CD8-positive, alpha-beta memory T cell (primary cell): ENCODE measurements at regions not wholly inside any gene's neighbourhood (a gene's known extent, or its start where the extent isn't known, plus 50 kb on each side); places are given as distances from the start of the nearest gene placed in this dataset.
A peak's percentile ranks its signal among the peaks of the same experiment; 100 is the strongest.

Source experiments
- CTCF ChIA-PET: fragments of 350-600 bp; sonication (Branson Sonifier 250); formaldehyde crosslinking; loops from one replicate; lab custom pipeline; 2021; ENCODE audit warnings: antibody characterized with exemption; lab: Charles Lee
- POLR2A ChIA-PET: fragments of 350-600 bp; sonication (Branson Sonifier 250); formaldehyde crosslinking; loops from one replicate; lab custom pipeline; 2021; ENCODE audit warnings: antibody characterized with exemption; lab: Charles Lee
- DNase-seq, 5 donors: peaks; one replicate each; pipeline versions ENCODE4 v3.0.0 to v3.0.0-alpha.2; 2020 to 2022; ENCODE audit warnings: mixed read lengths in 1 of 5
- H3K27ac ChIP-seq: one replicate; pipeline ENCODE4 v1.7.0; 2013; ENCODE audit warnings: low read depth, mild to moderate bottlenecking, low read length, moderate library complexity
- H3K27me3 ChIP-seq: 2 replicates; pipeline ENCODE4 v1.7.0; 2013; ENCODE audit warnings: low read length, mild to moderate bottlenecking; ENCODE audit not compliant: insufficient read depth, poor library complexity, severe bottlenecking
- H3K36me3 ChIP-seq: 2 replicates; pipeline ENCODE4 v1.7.0; 2013; ENCODE audit warnings: mild to moderate bottlenecking, low read length, moderate library complexity; ENCODE audit not compliant: insufficient read depth
- H3K4me1 ChIP-seq: 2 replicates; pipeline ENCODE4 v1.7.0; 2013; ENCODE audit warnings: mild to moderate bottlenecking, low read length, moderate library complexity; ENCODE audit not compliant: insufficient read depth
- H3K4me3 ChIP-seq: 2 replicates; pipeline ENCODE4 v1.7.0; 2013; ENCODE audit warnings: mild to moderate bottlenecking, low read length
- H3K9me3 ChIP-seq: 2 replicates; pipeline ENCODE4 v1.7.0; 2013; ENCODE audit warnings: mild to moderate bottlenecking, low read length
- H3K27ac Mint-ChIP-seq, 8 donors: one replicate each; pipeline ENCODE4 v1.8.0; 2020 to 2021; ENCODE audit warnings: mixed read lengths in 8 of 8, mild to moderate bottlenecking in 6 of 8, inconsistent platforms in 3 of 8, moderate library complexity in 3 of 8
- H3K27me3 Mint-ChIP-seq, 2 donors: one replicate each; pipeline ENCODE4 v1.8.0; 2020 to 2021; ENCODE audit warnings: mixed read lengths in 2 of 2, mild to moderate bottlenecking in 1 of 2, moderate library complexity in 1 of 2
- H3K36me3 Mint-ChIP-seq, 3 donors: one replicate each; pipeline ENCODE4 v1.8.0; 2020 to 2021; ENCODE audit warnings: mixed read lengths in 3 of 3, inconsistent platforms in 1 of 3, mild to moderate bottlenecking in 1 of 3
- H3K4me1 Mint-ChIP-seq, 3 donors: one replicate each; pipeline ENCODE4 v1.8.0; 2020 to 2021; ENCODE audit warnings: mixed read lengths in 3 of 3, inconsistent platforms in 1 of 3, mild to moderate bottlenecking in 1 of 3
- H3K4me3 Mint-ChIP-seq, 7 donors: one replicate each; pipeline ENCODE4 v1.8.0; 2020 to 2021; ENCODE audit warnings: mixed read lengths in 7 of 7, mild to moderate bottlenecking in 6 of 7, moderate library complexity in 4 of 7, inconsistent platforms in 2 of 7
- H3K9me3 Mint-ChIP-seq, 5 donors: one replicate each; pipeline ENCODE4 v1.8.0; 2020 to 2022; ENCODE audit warnings: mixed read lengths in 5 of 5, mild to moderate bottlenecking in 3 of 5, moderate library complexity in 2 of 5, inconsistent platforms in 1 of 5

GRCh38 chr4:3351997-3352396 is 59.2 kb downstream of the RGS12 start:
- no peak for DNase-seq
- no peaks in the 10 kb centered on the region for H3K27me3 Mint-ChIP-seq
- ChIA-PET POLR2A (no interaction called here), CTCF (no interaction called here)
- H3K9me3 Mint-ChIP-seq: no peaks in the 10 kb centered on the region
- peak overlapping the region in 1 of 8 donors; percentile 61 for H3K27ac Mint-ChIP-seq
- H3K4me3 Mint-ChIP-seq: no peak overlapping the region
- H3K27ac ChIP-seq: no peak overlapping the region
- no peaks in the 10 kb centered on the region for H3K36me3 Mint-ChIP-seq
- no peaks in the 10 kb centered on the region for H3K36me3 ChIP-seq
- no peaks in the 10 kb centered on the region for H3K27me3 ChIP-seq
- no peaks in the 10 kb centered on the region for H3K4me1 ChIP-seq
- no peak overlapping the region for H3K4me3 ChIP-seq
- peaks cover 0 to 4% (median 0%) of the 10 kb centered on the region in 3 donors for H3K4me1 Mint-ChIP-seq
- no peaks in the 10 kb centered on the region for H3K9me3 ChIP-seq

DNA sequence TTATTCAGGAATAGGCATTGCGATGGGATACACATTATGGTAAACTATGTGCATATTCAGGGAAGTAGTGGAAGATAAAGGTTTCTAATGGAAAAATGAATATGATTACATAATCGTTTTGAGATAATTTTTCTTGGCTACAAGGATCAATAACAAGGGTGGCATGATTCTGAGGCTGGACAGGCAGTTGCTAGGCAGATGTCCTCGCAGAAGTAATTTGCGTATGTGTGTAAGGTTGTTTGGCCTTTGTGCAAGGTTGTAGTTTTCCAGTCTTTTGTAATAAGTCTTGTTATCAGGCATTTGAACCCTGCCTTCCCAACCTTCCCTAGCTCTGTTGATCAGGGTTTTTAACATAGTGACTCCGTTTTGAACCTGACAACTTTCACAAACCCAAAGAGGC is 59.7 kb downstream of the RGS12 start:
- Mint-ChIP-seq H3K27ac (no peak overlapping the region), H3K27me3 (no peaks in the 10 kb centered on the region), H3K4me1 (peaks cover 0 to 4% (median 0%) of the 10 kb centered on the region in 3 donors), H3K4me3 (no peak overlapping the region), H3K9me3 (no peaks in the 10 kb centered on the region), H3K36me3 (no peaks in the 10 kb centered on the region)
- Histone ChIP-seq H3K4me3 (no peak overlapping the region), H3K27ac (no peak overlapping the region), H3K36me3 (no peaks in the 10 kb centered on the region), H3K4me1 (no peaks in the 10 kb centered on the region), H3K27me3 (no peaks in the 10 kb centered on the region), H3K9me3 (no peaks in the 10 kb centered on the region)
- ChIA-PET CTCF (no interaction called here), POLR2A (no interaction called here)
- no peak for DNase-seq

- H3K27ac ChIP-seq: no peak overlapping the region
- H3K27me3 ChIP-seq: no peaks in the 10 kb centered on the region
- no peaks in the 10 kb centered on the region for H3K9me3 ChIP-seq
- H3K4me3 ChIP-seq: no peak overlapping the region
- Mint-ChIP-seq H3K4me3 (no peak overlapping the region), H3K27ac (no peak overlapping the region), H3K27me3 (no peaks in the 10 kb centered on the region), H3K9me3 (no peaks in the 10 kb centered on the region), H3K4me1 (peaks cover 0 to 6% (median 1%) of the 10 kb centered on the region in 3 donors), H3K36me3 (no peaks in the 10 kb centered on the region)
- H3K36me3 ChIP-seq: no peaks in the 10 kb centered on the region
- no peaks in the 10 kb centered on the region for H3K4me1 ChIP-seq
- no peak for DNase-seq
- CTCF ChIA-PET: no interaction called here
- POLR2A ChIA-PET: no interaction called here
Observed at GRCh38 chr4:3352941-3353594, 60.2 kb downstream of the RGS12 start.

GRCh38 chr4:3353752-3354454 is 61.1 kb downstream of the RGS12 start:
- no peak for DNase-seq
- H3K27me3 Mint-ChIP-seq: no peaks in the 10 kb centered on the region
- H3K4me1 Mint-ChIP-seq: peaks cover 0 to 10% (median 2%) of the 10 kb centered on the region in 3 donors
- no peak overlapping the region for H3K27ac Mint-ChIP-seq
- CTCF ChIA-PET: interaction anchor here (1.3 kb wide), 1 partner anchor 8 kb away, joined by 6 read pairs; no protein-coding TSS in a partner anchor
- Histone ChIP-seq H3K27me3 (no peaks in the 10 kb centered on the region), H3K36me3 (no peaks in the 10 kb centered on the region), H3K9me3 (no peaks in the 10 kb centered on the region), H3K4me3 (no peak overlapping the region), H3K4me1 (no peaks in the 10 kb centered on the region), H3K27ac (no peak overlapping the region)
- no peaks in the 10 kb centered on the region for H3K9me3 Mint-ChIP-seq
- no peaks in the 10 kb centered on the region for H3K36me3 Mint-ChIP-seq
- POLR2A ChIA-PET: no interaction called here
- H3K4me3 Mint-ChIP-seq: no peak overlapping the region

GRCh38 chr4:3354455-3354811 is 61.6 kb downstream of the RGS12 start:
- ChIA-PET POLR2A (no interaction called here), CTCF (interaction anchor here (1.2 to 1.3 kb wide), 2 partner anchors 8 to 11 kb away, joined by 3 to 6 read pairs; no protein-coding TSS in a partner anchor)
- Histone ChIP-seq H3K9me3 (no peaks in the 10 kb centered on the region), H3K4me1 (no peaks in the 10 kb centered on the region), H3K4me3 (no peak overlapping the region), H3K27me3 (no peaks in the 10 kb centered on the region), H3K27ac (no peak overlapping the region), H3K36me3 (no peaks in the 10 kb centered on the region)
- Mint-ChIP-seq H3K36me3 (no peaks in the 10 kb centered on the region), H3K27me3 (no peaks in the 10 kb centered on the region), H3K9me3 (no peaks in the 10 kb centered on the region), H3K4me1 (peaks cover 0 to 10% (median 2%) of the 10 kb centered on the region in 3 donors), H3K27ac (no peak overlapping the region), H3K4me3 (no peak overlapping the region)
- DNase-seq: no peak

DNA sequence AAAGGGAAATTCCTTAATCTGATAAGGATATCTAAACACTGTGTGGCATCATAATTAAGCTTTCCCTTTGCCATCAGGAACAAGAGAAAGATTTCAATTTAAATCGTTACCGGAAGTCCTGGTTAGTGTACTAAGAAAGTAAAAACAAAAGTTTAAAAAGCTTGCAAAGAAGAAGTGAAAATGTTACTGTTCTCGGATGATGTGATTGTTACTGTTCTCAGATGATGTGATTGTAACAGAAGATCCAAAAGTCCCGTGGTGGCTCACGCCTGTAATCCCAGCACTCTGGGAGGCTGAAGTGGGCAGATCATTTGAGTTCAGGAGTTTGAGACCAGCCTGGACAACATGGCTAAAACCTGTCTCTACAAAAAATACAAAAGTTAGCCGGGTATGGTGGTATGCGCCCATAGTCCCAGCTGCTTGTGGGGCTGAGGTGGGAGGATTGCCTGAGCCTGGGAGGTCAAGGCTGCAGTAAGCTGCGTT is 62.5 kb downstream of the RGS12 start:
- H3K4me1 ChIP-seq: no peaks in the 10 kb centered on the region
- Mint-ChIP-seq H3K9me3 (no peaks in the 10 kb centered on the region), H3K36me3 (no peaks in the 10 kb centered on the region), H3K4me3 (no peak overlapping the region), H3K4me1 (peaks cover 5 to 15% (median 6%) of the 10 kb centered on the region in 3 donors), H3K27ac (no peak overlapping the region), H3K27me3 (no peaks in the 10 kb centered on the region)
- ChIA-PET CTCF (interaction anchor here (1.2 to 1.3 kb wide), 2 partner anchors 9 to 11 kb away, joined by 3 to 6 read pairs; no protein-coding TSS in a partner anchor), POLR2A (no interaction called here)
- no peak overlapping the region for H3K27ac ChIP-seq
- no peaks in the 10 kb centered on the region for H3K36me3 ChIP-seq
- no peak for DNase-seq
- H3K27me3 ChIP-seq: no peaks in the 10 kb centered on the region
- H3K4me3 ChIP-seq: no peak overlapping the region
- H3K9me3 ChIP-seq: no peaks in the 10 kb centered on the region

- POLR2A ChIA-PET: no interaction called here
- Histone ChIP-seq H3K36me3 (no peaks in the 10 kb centered on the region), H3K4me3 (no peak overlapping the region), H3K9me3 (no peaks in the 10 kb centered on the region), H3K27me3 (no peaks in the 10 kb centered on the region), H3K4me1 (no peaks in the 10 kb centered on the region), H3K27ac (no peak overlapping the region)
- H3K27ac Mint-ChIP-seq: no peak overlapping the region
- no peaks in the 10 kb centered on the region for H3K9me3 Mint-ChIP-seq
- H3K4me3 Mint-ChIP-seq: no peak overlapping the region
- peaks cover 6 to 8% of the 10 kb centered on the region in 2 donors for H3K27me3 Mint-ChIP-seq
- CTCF ChIA-PET: no interaction called here
- peaks cover 0 to 7% (median 0%) of the 10 kb centered on the region in 3 donors for H3K36me3 Mint-ChIP-seq
- H3K4me1 Mint-ChIP-seq: peaks cover 10 to 18% (median 11%) of the 10 kb centered on the region in 3 donors
- no peak for DNase-seq
Observed at GRCh38 chr4:3358656-3359055, 65.8 kb downstream of the RGS12 start.

DNA sequence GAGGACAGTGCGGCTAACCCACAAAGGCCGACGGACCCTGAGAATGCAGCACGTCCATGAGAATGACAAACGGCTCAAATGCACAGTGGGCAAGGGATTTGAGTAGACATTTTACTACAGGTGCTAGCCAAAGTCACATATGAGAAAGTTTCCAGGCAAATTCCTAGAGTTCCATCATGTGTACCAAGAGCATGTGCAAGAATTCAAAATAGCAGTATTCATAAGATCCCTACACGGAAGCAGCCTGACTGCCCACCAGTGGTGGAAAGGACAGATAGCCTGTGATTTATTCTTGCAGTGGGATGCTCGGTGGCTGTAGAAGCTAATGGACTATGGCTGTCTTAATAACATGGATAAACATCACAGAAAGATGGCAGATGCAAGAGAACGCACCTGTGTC is 68.0 kb downstream of the RGS12 start:
- H3K36me3 ChIP-seq: no peaks in the 10 kb centered on the region
- no peak overlapping the region for H3K27ac ChIP-seq
- POLR2A ChIA-PET: no interaction called here
- H3K36me3 Mint-ChIP-seq: peaks cover 0 to 7% (median 0%) of the 10 kb centered on the region in 3 donors
- no peak overlapping the region for H3K4me3 Mint-ChIP-seq
- no peaks in the 10 kb centered on the region for H3K27me3 ChIP-seq
- CTCF ChIA-PET: no interaction called here
- no peaks in the 10 kb centered on the region for H3K9me3 ChIP-seq
- DNase-seq: no peak
- H3K4me3 ChIP-seq: no peak overlapping the region
- H3K9me3 Mint-ChIP-seq: no peaks in the 10 kb centered on the region
- peak overlapping the region in 1 of 8 donors; percentile 34 for H3K27ac Mint-ChIP-seq
- H3K27me3 Mint-ChIP-seq: peaks cover 8 to 12% of the 10 kb centered on the region in 2 donors
- H3K4me1 Mint-ChIP-seq: peaks cover 10 to 14% (median 11%) of the 10 kb centered on the region in 3 donors
- H3K4me1 ChIP-seq: no peaks in the 10 kb centered on the region
